ENCODE measurements at regions not wholly inside any gene's neighbourhood (a gene's known extent, or its start where the extent isn't known, plus 50 kb on each side); places are given as distances from the start of the nearest gene placed in this dataset.

- no peak for DNase-seq
Observed at GRCh38 chr21:41048623-41049022, 119.3 kb upstream of the BACE2 start.

DNA sequence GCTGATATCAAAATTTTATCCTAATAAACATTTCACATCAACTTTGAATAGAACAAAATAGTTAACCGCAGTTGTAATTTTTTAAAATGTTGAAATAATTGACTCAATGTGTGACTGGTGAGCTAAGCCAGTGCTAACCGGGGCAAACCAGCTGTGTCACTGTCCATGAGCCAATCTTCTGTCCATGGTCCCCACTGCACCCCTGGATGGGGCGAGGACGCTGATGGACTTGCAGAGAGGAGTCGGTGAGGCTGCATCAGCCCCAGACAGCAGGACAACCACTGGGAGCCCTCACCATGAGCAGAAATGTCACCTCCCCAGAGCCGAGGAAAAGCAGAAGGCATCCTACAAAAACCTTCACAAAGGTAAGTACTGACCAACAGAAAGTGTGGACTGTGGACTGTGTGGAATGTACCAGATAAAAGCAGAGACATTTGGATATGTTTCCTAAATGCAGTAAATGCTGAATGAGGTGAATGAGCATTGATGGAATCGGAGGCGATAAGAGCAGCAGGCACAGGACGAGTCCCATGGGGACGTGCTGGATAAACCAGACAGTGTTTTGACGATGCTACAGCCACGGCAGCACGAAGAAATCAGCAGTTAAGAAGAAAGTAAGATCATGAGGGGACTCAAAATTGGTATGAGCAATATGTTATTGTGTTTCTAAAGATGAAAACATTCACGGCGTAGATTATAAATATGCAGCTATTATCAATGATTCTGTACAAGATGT lies 115.0 kb upstream of the BACE2 start:
- DNase-seq = no peak

- no peak for DNase-seq
Observed at GRCh38 chr21:41054018-41054578, 113.9 kb upstream of the BACE2 start.

DNA sequence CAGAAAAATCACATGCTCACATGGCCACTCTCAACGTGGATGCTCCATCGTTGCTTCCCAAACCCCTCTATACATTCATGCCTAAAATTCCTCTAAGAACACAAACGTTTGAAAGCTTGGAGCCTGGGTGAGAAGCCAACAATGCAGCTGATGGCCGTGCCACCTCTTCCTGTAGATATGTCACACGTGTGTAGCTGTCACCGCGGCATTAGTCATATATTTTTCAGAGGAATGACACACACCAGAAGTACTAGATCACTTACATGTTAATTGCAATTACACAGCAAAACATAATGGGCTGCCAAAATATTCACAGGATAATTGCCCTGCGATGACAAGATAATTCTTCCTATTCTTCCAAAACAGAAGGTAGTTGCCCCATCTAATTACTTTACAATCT lies 112.7 kb upstream of the BACE2 start:
- DNase-seq = no peak

GRCh38 chr21:41059871-41060270 lies 108.1 kb upstream of the BACE2 start:
- DNase-seq = no peak

- no peak for DNase-seq
Observed at GRCh38 chr21:41061701-41062100, 106.3 kb upstream of the BACE2 start.

- no peak for DNase-seq
Observed at GRCh38 chr21:41064334-41064791, 103.6 kb upstream of the BACE2 start.

DNA sequence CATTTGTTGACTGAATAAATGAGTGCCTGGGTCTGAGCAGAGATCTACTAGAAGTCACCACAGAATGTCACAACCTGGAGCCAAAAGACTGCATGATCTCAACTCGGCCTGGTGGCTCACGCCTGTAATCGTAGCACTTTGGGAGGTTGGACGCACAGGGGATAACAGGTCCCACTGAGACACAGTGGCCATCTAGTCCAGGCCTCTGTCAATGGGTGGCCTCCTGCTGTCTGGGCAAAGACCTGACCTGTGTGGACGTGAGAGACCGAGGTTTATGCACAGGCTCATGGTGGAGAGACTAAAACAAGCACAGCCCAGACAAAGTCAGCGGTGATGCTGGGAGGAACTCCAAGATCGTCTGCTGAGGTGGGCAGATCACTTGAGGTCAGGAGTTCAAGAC lies 103.0 kb upstream of the BACE2 start:
- DNase-seq = no peak

- no peak for DNase-seq
Observed at GRCh38 chr21:41065539-41065938, 102.4 kb upstream of the BACE2 start.

DNA sequence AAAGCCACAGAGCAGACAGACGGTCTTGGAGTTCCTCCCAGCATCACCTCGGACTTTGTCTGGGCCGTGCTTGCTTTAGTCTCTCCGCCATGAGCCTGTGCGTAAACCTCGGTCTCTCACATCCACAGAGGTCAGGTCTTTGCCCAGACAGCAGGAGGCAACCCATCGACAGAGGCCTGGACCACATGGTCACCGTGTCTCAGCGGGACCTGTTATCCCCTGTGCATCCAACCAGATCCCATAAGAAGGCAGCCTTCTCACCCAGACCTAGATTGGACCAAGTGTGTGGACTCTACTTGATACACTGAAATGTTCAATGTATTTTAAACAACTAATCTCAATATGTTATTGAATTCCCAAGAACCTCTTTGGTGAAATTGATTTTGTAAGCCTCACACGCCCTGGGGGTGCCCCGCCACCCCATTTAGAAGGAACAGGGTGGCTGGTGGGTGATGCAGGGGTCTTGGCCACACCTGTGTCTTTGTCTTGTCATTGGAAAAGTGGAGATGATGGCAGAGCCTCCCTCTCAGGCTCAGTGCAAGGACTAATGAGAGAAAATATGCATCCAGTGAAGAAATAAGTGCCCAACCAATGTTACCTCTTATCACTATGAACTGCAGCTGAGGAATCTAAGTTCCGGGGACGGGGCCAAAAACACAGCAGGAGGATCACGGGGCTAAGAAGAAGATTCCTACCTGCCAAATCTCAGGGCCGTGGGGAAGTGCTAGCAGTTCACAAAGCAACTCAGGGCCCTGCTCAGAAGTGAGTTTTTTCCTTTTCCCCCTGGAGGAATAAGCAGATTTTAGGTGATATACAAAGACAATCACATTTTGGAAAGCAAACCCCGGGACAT lies 101.6 kb upstream of the BACE2 start:
- no peak for DNase-seq

GRCh38 chr21:41067709-41068108 lies 100.3 kb upstream of the BACE2 start:
- no peak for DNase-seq

DNA sequence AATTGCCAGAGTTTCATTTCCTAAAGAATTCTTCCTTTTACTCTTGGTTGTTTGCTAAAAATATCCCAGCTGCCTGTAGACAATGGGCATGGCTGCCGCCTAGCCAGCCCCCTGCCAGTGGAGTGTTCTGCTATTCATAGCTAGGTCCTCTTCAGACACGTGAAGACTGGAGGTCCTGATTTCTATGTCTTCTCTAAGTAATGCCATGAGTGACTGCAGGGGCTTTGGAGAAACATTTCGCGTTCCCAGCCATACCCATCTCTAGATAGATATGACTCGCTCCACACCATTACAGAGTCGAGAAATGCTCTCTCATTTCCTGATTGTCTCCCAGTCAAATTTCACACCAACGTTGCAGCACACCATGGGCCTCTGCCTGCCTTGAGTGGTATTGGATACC lies 99.5 kb upstream of the BACE2 start:
- peak; percentile 35 for DNase-seq

- DNase-seq = peak; percentile 85
Observed at GRCh38 chr21:41068967-41069642, 98.9 kb upstream of the BACE2 start.

DNA sequence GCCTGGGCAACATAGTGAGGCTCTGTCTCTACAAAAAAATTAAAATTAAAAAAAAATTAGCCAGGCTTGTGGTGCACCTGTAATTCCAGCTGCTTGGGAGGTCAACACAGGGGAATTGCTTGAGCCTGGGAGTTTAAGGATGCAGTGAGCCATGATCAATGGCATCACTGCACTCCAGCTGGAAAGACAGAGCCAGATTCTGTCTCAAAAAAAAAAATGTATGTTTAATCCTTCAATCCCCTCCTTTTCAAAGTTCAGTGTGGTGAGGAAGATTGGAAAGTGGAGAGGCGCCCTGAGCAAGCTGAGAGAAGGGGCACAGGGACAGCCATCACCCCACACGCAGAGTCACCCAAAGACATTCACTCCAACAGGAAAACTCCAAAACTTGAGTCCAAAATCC lies 97.7 kb upstream of the BACE2 start:
- no peak for DNase-seq

GRCh38 chr21:41071258-41072171 lies 96.4 kb upstream of the BACE2 start:
- no peak for DNase-seq

DNA sequence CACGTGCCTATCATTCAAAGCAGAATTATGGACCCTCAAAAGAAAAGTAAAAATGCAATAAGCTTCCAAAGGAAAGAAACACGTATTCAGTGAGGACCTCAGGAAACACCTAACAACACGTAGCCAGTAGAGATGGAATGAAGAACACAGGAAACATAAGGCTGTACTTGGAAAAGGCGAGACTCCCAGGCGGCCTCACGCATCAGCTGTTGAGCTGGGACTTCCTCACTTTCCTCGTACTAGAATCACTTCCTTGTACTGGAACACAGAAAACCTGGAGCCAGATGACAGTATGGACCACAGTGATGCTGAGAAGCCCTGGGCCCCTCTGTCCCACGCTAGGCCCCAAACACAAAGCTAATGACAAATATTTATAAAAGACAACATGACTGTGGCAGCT lies 94.4 kb upstream of the BACE2 start:
- no peak for DNase-seq

DNA sequence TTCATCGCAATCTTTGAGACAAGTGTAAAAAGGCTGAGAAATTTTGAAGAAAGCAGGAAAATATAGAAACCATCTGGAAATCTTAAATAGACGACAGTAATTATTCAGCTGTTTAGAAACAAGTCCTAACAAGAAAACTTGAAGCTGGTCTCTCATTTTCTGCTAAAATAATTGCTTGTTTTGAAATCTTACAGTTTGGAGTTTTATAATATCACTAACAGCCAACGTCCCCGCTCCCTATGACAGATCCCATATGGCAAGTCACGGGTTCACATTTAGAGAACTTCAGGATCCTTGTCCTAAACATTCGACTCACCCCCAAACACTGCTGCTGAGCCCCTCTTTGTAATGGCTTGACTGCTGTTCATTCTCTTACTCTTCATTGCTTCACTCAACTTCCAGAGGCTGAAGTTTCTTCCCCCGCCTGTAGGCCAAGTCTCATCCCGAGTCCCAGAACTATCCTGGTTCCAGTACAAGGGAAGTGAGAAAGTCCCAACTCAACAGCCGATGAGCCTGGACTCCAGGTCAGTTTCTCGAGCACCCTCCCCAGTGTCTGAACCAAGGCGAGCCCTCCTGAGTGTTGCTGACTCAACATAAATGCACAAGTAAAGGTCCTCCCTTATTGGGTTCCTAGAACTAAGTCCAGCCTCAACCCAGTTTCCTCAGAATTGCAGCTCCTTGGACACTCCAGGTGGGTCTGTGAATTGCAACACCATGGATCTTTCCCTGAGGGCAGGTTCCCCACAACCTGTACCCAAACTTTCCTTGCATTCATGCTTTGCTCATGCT lies 93.4 kb upstream of the BACE2 start:
- DNase-seq = no peak

DNA sequence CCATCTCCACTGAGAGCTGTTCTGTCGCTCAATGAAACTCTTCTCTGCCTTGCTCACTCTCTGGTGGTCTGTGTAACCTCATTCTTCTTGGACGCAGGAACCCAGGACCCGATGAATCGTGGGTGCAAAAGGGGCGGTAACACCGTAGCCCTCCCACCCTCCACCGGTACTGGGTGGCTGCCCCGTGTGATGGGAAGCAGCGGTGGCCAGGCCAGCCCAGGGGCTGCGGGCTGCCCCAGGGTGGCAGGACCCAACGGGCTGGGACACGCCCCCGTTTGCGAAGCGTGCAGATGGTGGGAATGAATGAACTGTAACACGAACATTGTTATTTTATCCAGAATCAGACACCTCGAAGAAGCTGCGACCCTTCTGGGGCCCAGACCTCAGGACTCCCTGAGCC lies 92.3 kb upstream of the BACE2 start:
- DNase-seq = no peak

GRCh38 chr21:41076064-41076463 lies 91.9 kb upstream of the BACE2 start:
- no peak for DNase-seq

DNA sequence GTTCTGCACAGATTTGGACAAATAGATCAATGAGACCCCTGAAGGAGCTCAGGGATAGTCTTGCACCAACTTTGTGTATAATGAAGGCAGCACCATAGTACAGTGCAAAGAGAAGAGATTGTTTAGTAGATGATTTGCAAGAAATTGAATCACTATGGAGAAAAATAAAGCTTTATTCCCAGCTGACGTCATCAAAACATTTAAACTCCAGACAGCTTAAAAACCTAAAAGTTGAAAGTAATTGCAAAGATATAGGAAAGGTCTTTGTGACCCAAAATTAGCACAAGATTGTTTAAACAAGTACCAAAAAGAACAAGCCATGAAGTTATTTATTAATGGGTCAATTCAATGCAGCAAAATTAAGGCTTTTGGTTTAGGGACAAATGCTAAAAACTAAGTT lies 88.8 kb upstream of the BACE2 start:
- no peak for DNase-seq

GRCh38 chr21:41080485-41081121 lies 87.4 kb upstream of the BACE2 start:
- no peak for DNase-seq

Measured in NCI-H2227 treated with DMSO at 0.1 percent for 48 hours (cell line).